HEK293 (cell line): ENCODE measurements at regions not wholly inside any gene's neighbourhood (a gene's known extent, or its start where the extent isn't known, plus 50 kb on each side); places are given as distances from the start of the nearest gene placed in this dataset.

ENCODE experiments used
- CTCF ChIA-PET: fragments of 350-600 bp; formaldehyde crosslinking; extraction: SDS; loops from one replicate; lab custom pipeline; 2021; ENCODE audit warnings: antibody characterized with exemption; lab: Yijun Ruan, JAX
- POLR2A ChIA-PET: fragments of 300-600 bp; formaldehyde crosslinking; extraction: SDS; loops from one replicate; lab custom pipeline; 2020; ENCODE audit warnings: antibody characterized with exemption, inconsistent platforms; lab: Yijun Ruan, JAX
- H3K27ac ChIP-seq: fragments of 200-500 bp; sonication (Bioruptor generic); 2 replicates; pipeline ENCODE4 v1.5.1; 2014; ENCODE audit warnings: low read depth, low read length, control low read depth, inconsistent platforms; ENCODE audit errors: extremely low read depth
- H3K36me3 ChIP-seq, 2 experiments: fragments of 200-500 bp in 1 of 2; sonication (Bioruptor generic) in 1 of 2; 1 replicate in 1 of 2; 2 replicates in 1 of 2; pipeline ENCODE4 v1.5.1; 2014 to 2017; ENCODE audit warnings: inconsistent platforms in 2 of 2, low read length in 2 of 2; ENCODE audit not compliant: control insufficient read depth in 2 of 2, insufficient read depth in 1 of 2
- H3K4me1 ChIP-seq: fragments of 200-500 bp; sonication (Bioruptor generic); 2 replicates; pipeline ENCODE4 v1.5.1; 2014; ENCODE audit warnings: mild to moderate bottlenecking, low read length, inconsistent platforms; ENCODE audit not compliant: control insufficient read depth, insufficient read depth
- H3K4me3 ChIP-seq: 2 replicates; pipeline ENCODE4 v1.5.1; 2011; ENCODE audit warnings: low read depth, mild to moderate bottlenecking, control low read depth, low read length, moderate library complexity
- H3K9me3 ChIP-seq: fragments of 200-500 bp; sonication (Bioruptor generic); 2 replicates; pipeline ENCODE4 v1.5.1; 2014; ENCODE audit warnings: low read depth, low read length, inconsistent platforms; ENCODE audit not compliant: control insufficient read depth, insufficient read depth
- GLIS1 ChIP-seq: fragments of 450-650 bp; formaldehyde crosslinking; IDR thresholded peaks from 2 replicates; pipeline ENCODE4 v1.5.1; 2016; ENCODE audit warnings: missing biosample characterization, missing genetic modification characterization
- GLIS2 ChIP-seq: fragments of 450-650 bp; formaldehyde crosslinking; IDR thresholded peaks from 2 replicates; pipeline ENCODE4 v1.5.1; 2016; ENCODE audit warnings: missing biosample characterization, missing genetic modification characterization
- KLF7 ChIP-seq: fragments of 450-650 bp; formaldehyde crosslinking; IDR thresholded peaks from 2 replicates; pipeline ENCODE4 v1.5.1; 2016; ENCODE audit warnings: missing biosample characterization, missing genetic modification characterization, borderline replicate concordance
- PRDM4 ChIP-seq: fragments of 450-650 bp; formaldehyde crosslinking; IDR thresholded peaks from 2 replicates; pipeline ENCODE4 v1.5.1; 2017; ENCODE audit warnings: missing biosample characterization, missing genetic modification characterization
- SALL2 ChIP-seq: fragments of 450-650 bp; formaldehyde crosslinking; IDR thresholded peaks from 2 replicates; pipeline ENCODE4 v1.5.0; 2017; ENCODE audit warnings: missing biosample characterization, mild to moderate bottlenecking, missing genetic modification characterization, borderline replicate concordance
- SCRT1 ChIP-seq: fragments of 450-650 bp; formaldehyde crosslinking; IDR thresholded peaks from 2 replicates; pipeline ENCODE4 v1.5.1; 2016; ENCODE audit warnings: missing biosample characterization, missing genetic modification characterization, borderline replicate concordance
- ZBTB11 ChIP-seq: fragments of 450-650 bp; formaldehyde crosslinking; conservative IDR thresholded peaks from 2 replicates; pipeline ENCODE4 v1.5.1; 2016; ENCODE audit warnings: low read depth, missing biosample characterization, missing genetic modification characterization
- ZBTB44 ChIP-seq: fragments of 450-650 bp; IDR thresholded peaks from 2 replicates; pipeline ENCODE4 v1.5.1; 2018; ENCODE audit warnings: missing biosample characterization, mild to moderate bottlenecking, missing genetic modification characterization
- ZNF10 ChIP-seq: fragments of 450-650 bp; formaldehyde crosslinking; IDR thresholded peaks from 2 replicates; pipeline ENCODE4 v1.5.1; 2017; ENCODE audit warnings: missing biosample characterization, missing genetic modification characterization
- ZNF114 ChIP-seq: fragments of 450-650 bp; formaldehyde crosslinking; IDR thresholded peaks from 2 replicates; pipeline ENCODE4 v1.5.0; 2017; ENCODE audit warnings: missing biosample characterization, missing genetic modification characterization
- ZNF23 ChIP-seq: fragments of 450-650 bp; formaldehyde crosslinking; IDR thresholded peaks from 2 replicates; pipeline ENCODE4 v1.5.1; 2016; ENCODE audit warnings: missing biosample characterization, missing genetic modification characterization, borderline replicate concordance
- ZNF335 ChIP-seq: fragments of 450-650 bp; formaldehyde crosslinking; conservative IDR thresholded peaks from 2 replicates; pipeline ENCODE4 v1.5.1; 2016; ENCODE audit warnings: missing biosample characterization, missing genetic modification characterization
- ZNF391 ChIP-seq: fragments of 450-650 bp; formaldehyde crosslinking; IDR thresholded peaks from 2 replicates; pipeline ENCODE4 v1.5.1; 2016; ENCODE audit warnings: low read depth, missing biosample characterization, missing genetic modification characterization, borderline replicate concordance
- ZNF404 ChIP-seq: fragments of 450-650 bp; formaldehyde crosslinking; IDR thresholded peaks from 2 replicates; pipeline ENCODE4 v1.5.1; 2017; ENCODE audit warnings: missing biosample characterization, missing genetic modification characterization
- ZNF473 ChIP-seq: fragments of 450-650 bp; formaldehyde crosslinking; IDR thresholded peaks from 2 replicates; pipeline ENCODE4 v1.5.1; 2017; ENCODE audit warnings: missing biosample characterization, missing genetic modification characterization
- ZNF521 ChIP-seq: fragments of 450-650 bp; formaldehyde crosslinking; IDR thresholded peaks from 2 replicates; pipeline ENCODE4 v1.5.1; 2017; ENCODE audit warnings: missing biosample characterization, mild to moderate bottlenecking, missing genetic modification characterization
- ZNF530 ChIP-seq: fragments of 450-650 bp; formaldehyde crosslinking; IDR thresholded peaks from 2 replicates; pipeline ENCODE4 v1.5.1; 2016; ENCODE audit warnings: low read depth, missing biosample characterization, missing genetic modification characterization
- ZNF549 ChIP-seq: fragments of 450-650 bp; IDR thresholded peaks from 2 replicates; pipeline ENCODE4 v1.5.1; 2018; ENCODE audit warnings: missing biosample characterization, missing genetic modification characterization, mild to moderate bottlenecking, inconsistent platforms, moderate library complexity
- ZNF560 ChIP-seq: fragments of 450-650 bp; formaldehyde crosslinking; IDR thresholded peaks from 2 replicates; pipeline ENCODE4 v1.5.1; 2017; ENCODE audit warnings: missing biosample characterization, missing genetic modification characterization, borderline replicate concordance
- ZNF629 ChIP-seq: fragments of 450-650 bp; formaldehyde crosslinking; IDR thresholded peaks from 2 replicates; pipeline ENCODE4 v1.5.1; 2017; ENCODE audit warnings: missing biosample characterization, missing genetic modification characterization
- ZNF639 ChIP-seq: fragments of 450-650 bp; formaldehyde crosslinking; IDR thresholded peaks from 2 replicates; pipeline ENCODE4 v1.5.1; 2016; ENCODE audit warnings: missing biosample characterization, missing genetic modification characterization
- ZNF785 ChIP-seq: fragments of 450-650 bp; formaldehyde crosslinking; IDR thresholded peaks from 2 replicates; pipeline ENCODE4 v1.5.1; 2016; ENCODE audit warnings: missing biosample characterization, missing genetic modification characterization
- ZSCAN30 ChIP-seq: fragments of 450-650 bp; IDR thresholded peaks from 2 replicates; pipeline ENCODE4 v1.5.1; 2018; ENCODE audit warnings: missing biosample characterization, mild to moderate bottlenecking, missing genetic modification characterization, moderate library complexity
- ZSCAN5A ChIP-seq: fragments of 450-650 bp; formaldehyde crosslinking; IDR thresholded peaks from 2 replicates; pipeline ENCODE4 v1.5.1; 2016; ENCODE audit warnings: missing biosample characterization, missing genetic modification characterization

- no peak for TF ChIP-seq SCRT1
- no peak for TF ChIP-seq ZNF521 (tag by site-specific recombination)
- no peak for TF ChIP-seq GLIS2 (tag by site-specific recombination)
- TF ChIP-seq PRDM4 (tag by site-specific recombination): no peak
- TF ChIP-seq ZNF391 (tag by site-specific recombination): no peak
- TF ChIP-seq, all 188 proteins: peak for 0
Measured at GRCh38 chr3:152754303-152754702, 80.6 kb upstream of the P2RY1 start (continued).

- Histone ChIP-seq H3K4me3 (no peak overlapping the region), H3K36me3 (no peaks in the 10 kb centered on the region), H3K9me3 (no peaks in the 10 kb centered on the region), H3K4me1 (no peaks in the 10 kb centered on the region), H3K27ac (no peak overlapping the region)
- TF ChIP-seq KLF7 (tag by site-specific recombination) (no peak), ZNF639 (tag by site-specific recombination) (no peak), ZNF785 (tag by site-specific recombination) (no peak), ZNF530 (tag by site-specific recombination) (no peak), ZBTB11 (tag by site-specific recombination) (no peak)
- ChIA-PET CTCF (no interaction called here), POLR2A (no interaction called here)
Measured at GRCh38 chr3:152756807-152757206, 78.1 kb upstream of the P2RY1 start.

- Histone ChIP-seq H3K36me3 (no peaks in the 10 kb centered on the region), H3K4me1 (no peaks in the 10 kb centered on the region)
- ChIA-PET POLR2A (no interaction called here), CTCF (no interaction called here)
- TF ChIP-seq ZNF473 (tag by site-specific recombination) (no peak), GLIS1 (no peak), ZNF23 (no peak), SALL2 (tag by site-specific recombination) (no peak), ZNF10 (no peak), ZNF549 (no peak), ZNF335 (tag by site-specific recombination) (no peak), ZSCAN5A (no peak), ZNF114 (tag by site-specific recombination) (no peak), ZNF629 (tag by site-specific recombination) (no peak), ZBTB44 (no peak), ZNF560 (tag by site-specific recombination) (no peak), ZNF404 (tag by site-specific recombination) (no peak), ZSCAN30 (tag by site-specific recombination) (no peak)
- TF ChIP-seq, all 188 proteins: peak for 0
- Histone ChIP-seq H3K4me3 (no peak overlapping the region), H3K9me3 (no peaks in the 10 kb centered on the region), H3K27ac (no peak overlapping the region)
Measured at GRCh38 chr3:152760024-152760563, 74.8 kb upstream of the P2RY1 start.
